H1 (cell line): ENCODE measurements at regions not wholly inside any gene's neighbourhood (a gene's known extent, or its start where the extent isn't known, plus 50 kb on each side); places are given as distances from the start of the nearest gene placed in this dataset.

ENCODE experiments used
- CTCF ChIA-PET: fragments of 300-600 bp; sonication (Branson Sonifier 250); formaldehyde crosslinking; loops from one replicate; lab custom pipeline; 2021; ENCODE audit not compliant: partially characterized antibody; lab: Charles Lee
- POLR2A ChIA-PET: fragments of 300-600 bp; sonication (Branson Sonifier 250); formaldehyde crosslinking; loops from one replicate; lab custom pipeline; 2021; ENCODE audit warnings: inconsistent platforms; ENCODE audit not compliant: partially characterized antibody; lab: Charles Lee
- DNase-seq, 2 experiments: peaks; one replicate each; pipeline versions ENCODE4 v3.0.0 to v3.0.0-alpha.2; 2010 to 2022; ENCODE audit warnings: low spot score in 2 of 2, low read depth in 1 of 2, mixed read lengths in 1 of 2
- FAIRE-seq: peaks from 2 replicates; lab custom pipeline; 2011; peaks lifted over from hg19 to GRCh38; lab: Jason Lieb, UNC
- H2AFZ ChIP-seq: 2 replicates; pipeline ENCODE4 v1.8.1; 2012; ENCODE audit warnings: low read length, inconsistent platforms
- H2AK5ac ChIP-seq: 2 replicates; pipeline ENCODE4 v1.6.1; 2013; ENCODE audit warnings: low read depth, low read length
- H2BK120ac ChIP-seq: replicated peaks from 2 replicates; pipeline ENCODE3; 2013; ENCODE audit warnings: low read depth, low read length, inconsistent platforms
- H2BK12ac ChIP-seq: 2 replicates; pipeline ENCODE4 v1.6.1; 2013; ENCODE audit warnings: low read depth, low read length
- H2BK15ac ChIP-seq: 2 replicates; pipeline ENCODE4 v1.6.1; 2013; ENCODE audit warnings: low read length
- H2BK20ac ChIP-seq: 2 replicates; pipeline ENCODE4 v1.6.1; 2013; ENCODE audit warnings: low read length
- H2BK5ac ChIP-seq: 2 replicates; pipeline ENCODE4 v1.6.1; 2013; ENCODE audit warnings: low read depth, low read length
- H3K14ac ChIP-seq: 2 replicates; pipeline ENCODE4 v1.6.1; 2013; ENCODE audit warnings: inconsistent platforms; ENCODE audit not compliant: insufficient read length
- H3K18ac ChIP-seq: 2 replicates; pipeline ENCODE4 v1.6.1; 2013; ENCODE audit warnings: low read length; ENCODE audit errors: extremely low read depth
- H3K23ac ChIP-seq: 2 replicates; pipeline ENCODE4 v1.6.1; 2013; ENCODE audit warnings: inconsistent platforms; ENCODE audit not compliant: insufficient read length
- H3K23me2 ChIP-seq: 2 replicates; pipeline ENCODE4 v1.6.1; 2013; ENCODE audit warnings: low read depth, low read length
- H3K27ac ChIP-seq: 2 replicates; pipeline ENCODE4 v1.6.1; 2011; ENCODE audit warnings: low read depth, low read length, inconsistent platforms
- H3K27me3 ChIP-seq, 4 experiments: replicated peaks in 1 of 4; 1 replicate in 1 of 4; 2 replicates in 3 of 4; pipeline versions ENCODE4 v1.6.1 to v1.8.1; 2011 to 2013; ENCODE audit warnings: low read length in 3 of 4, mild to moderate bottlenecking in 3 of 4, inconsistent platforms in 2 of 4, mixed read lengths in 2 of 4, moderate library complexity in 1 of 4; ENCODE audit not compliant: control insufficient read depth in 3 of 4, insufficient read depth in 3 of 4; ENCODE audit errors: extremely low read depth in 1 of 4
- H3K36me3 ChIP-seq, 4 experiments: 2 replicates each; pipeline versions ENCODE4 v1.6.1 to v1.8.1; 2011 to 2013; ENCODE audit warnings: mild to moderate bottlenecking in 4 of 4, low read length in 3 of 4, moderate library complexity in 2 of 4, control low read depth in 1 of 4, inconsistent platforms in 1 of 4; ENCODE audit not compliant: insufficient read depth in 4 of 4, control insufficient read depth in 2 of 4
- H3K4ac ChIP-seq: replicated peaks from 2 replicates; pipeline ENCODE3; 2013; ENCODE audit warnings: low read length, low read depth, mixed read lengths, inconsistent platforms; ENCODE audit not compliant: insufficient read length
- H3K4me1 ChIP-seq, 4 experiments: replicated peaks in 1 of 4; 1 replicate in 1 of 4; 2 replicates in 3 of 4; pipeline versions ENCODE4 v1.6.1 to v1.8.1; 2011 to 2013; ENCODE audit warnings: low read length in 3 of 4, inconsistent platforms in 2 of 4, mixed read lengths in 1 of 4; ENCODE audit not compliant: insufficient read depth in 4 of 4, control insufficient read depth in 3 of 4
- H3K4me2 ChIP-seq, 2 experiments: 2 replicates each; pipeline versions ENCODE4 v1.6.1 to v1.8.1; 2011 to 2013; ENCODE audit warnings: low read depth in 2 of 2, low read length in 2 of 2, control low read depth in 1 of 2, inconsistent platforms in 1 of 2, mild to moderate bottlenecking in 1 of 2; ENCODE audit not compliant: insufficient read depth in 1 of 2
- H3K4me3 ChIP-seq, 4 experiments: fragments of 200-600, 300-600 bp in 1 of 4; sonication (generic), shearing (Covaris generic), sonication (Bioruptor Twin) in 1 of 4; 2 replicates each; pipeline versions ENCODE4 v1.5.1 to v1.8.1; 2011 to 2016; ENCODE audit warnings: low read length in 4 of 4, low read depth in 3 of 4, control low read depth in 2 of 4, inconsistent platforms in 2 of 4, mild to moderate bottlenecking in 2 of 4, mixed read lengths in 1 of 4, moderate library complexity in 1 of 4; ENCODE audit not compliant: insufficient read depth in 2 of 4; ENCODE audit errors: extremely low read depth in 1 of 4
- H3K56ac ChIP-seq: replicated peaks from 2 replicates; pipeline ENCODE3; 2013; ENCODE audit warnings: low read depth, mild to moderate bottlenecking, mixed read lengths, low read length, inconsistent platforms; ENCODE audit not compliant: insufficient read length
- H3K79me1 ChIP-seq: 2 replicates; pipeline ENCODE4 v1.6.1; 2013; ENCODE audit warnings: low read depth, low read length, control low read depth
- H3K79me2 ChIP-seq, 2 experiments: 2 replicates each; pipeline versions ENCODE4 v1.6.1 to v1.8.1; 2012 to 2013; ENCODE audit warnings: low read length in 2 of 2, mild to moderate bottlenecking in 2 of 2, inconsistent platforms in 1 of 2; ENCODE audit not compliant: insufficient read depth in 2 of 2, control insufficient read depth in 1 of 2
- H3K9ac ChIP-seq, 4 experiments: replicated peaks in 1 of 4; 1 replicate in 1 of 4; 2 replicates in 3 of 4; pipeline versions ENCODE4 v1.6.1 to v1.8.1; 2011 to 2013; ENCODE audit warnings: low read depth in 3 of 4, low read length in 3 of 4, control low read depth in 2 of 4, mild to moderate bottlenecking in 2 of 4, moderate library complexity in 2 of 4, inconsistent platforms in 1 of 4; ENCODE audit errors: extremely low read depth in 1 of 4
- H3K9me3 ChIP-seq, 2 experiments: 2 replicates each; pipeline versions ENCODE4 v1.6.1 to v1.8.1; 2012 to 2013; ENCODE audit warnings: mild to moderate bottlenecking in 2 of 2, moderate library complexity in 2 of 2, control low read depth in 1 of 2, inconsistent platforms in 1 of 2, low read depth in 1 of 2, low read length in 1 of 2, mixed read lengths in 1 of 2; ENCODE audit not compliant: insufficient read depth in 2 of 2
- H4K20me1 ChIP-seq, 2 experiments: replicated peaks in 1 of 2; 2 replicates each; pipeline versions ENCODE3 to v1.8.1; 2011 to 2013; ENCODE audit warnings: inconsistent platforms in 2 of 2, low read length in 2 of 2, mild to moderate bottlenecking in 1 of 2; ENCODE audit not compliant: insufficient read depth in 2 of 2, control insufficient read depth in 1 of 2
- H4K5ac ChIP-seq: 2 replicates; pipeline ENCODE4 v1.6.1; 2013; ENCODE audit warnings: low read length, low read depth, mixed read lengths, inconsistent platforms; ENCODE audit not compliant: insufficient read length
- H4K8ac ChIP-seq: 2 replicates; pipeline ENCODE4 v1.8.0; 2013; ENCODE audit warnings: mild to moderate bottlenecking, moderate library complexity, low read length, inconsistent platforms; ENCODE audit not compliant: insufficient read depth; ENCODE audit errors: extremely low read depth
- H4K91ac ChIP-seq: replicated peaks from 2 replicates; pipeline ENCODE3; 2013; ENCODE audit warnings: low read length, mixed read lengths, inconsistent platforms; ENCODE audit not compliant: insufficient read length
- BCL11A ChIP-seq, 2 experiments: IDR thresholded peaks; one replicate each; pipeline ENCODE4 v1.6.1; 2011; ENCODE audit warnings: low read depth in 2 of 2, low read length in 2 of 2, mild to moderate bottlenecking in 2 of 2
- CTBP2 ChIP-seq: IDR thresholded peaks from 2 replicates; pipeline ENCODE4 v1.7.0; 2011; ENCODE audit warnings: borderline replicate concordance, mild to moderate bottlenecking, moderate library complexity, mixed read lengths, low read length; ENCODE audit not compliant: insufficient read depth, insufficient read length
- SRF ChIP-seq: IDR thresholded peaks from 2 replicates; pipeline ENCODE4 v1.6.1; 2011; ENCODE audit warnings: mild to moderate bottlenecking, low read depth, low read length, moderate library complexity
- SUZ12 ChIP-seq: fragments of 200-600 bp; sonication (generic); IDR thresholded peaks from 2 replicates; pipeline ENCODE4 v1.6.1; 2012; ENCODE audit warnings: mild to moderate bottlenecking, inconsistent platforms, low read length, moderate library complexity, mixed read lengths
- TAF7 ChIP-seq: optimal IDR thresholded peaks from 2 replicates; pipeline ENCODE3; 2011; ENCODE audit warnings: low read depth, mild to moderate bottlenecking, inconsistent platforms, low read length, moderate library complexity, borderline replicate concordance
- TEAD4 ChIP-seq: IDR thresholded peaks from 2 replicates; pipeline ENCODE4 v1.6.1; 2012; ENCODE audit warnings: low read depth, low read length, inconsistent platforms, mixed read lengths
- YY1 ChIP-seq: IDR thresholded peaks from 2 replicates; pipeline ENCODE4 v1.6.1; 2011; ENCODE audit warnings: low read depth, mild to moderate bottlenecking, low read length
- WGBS, 2 experiments: shearing (Covaris generic) in 1 of 2; methylation state at CpG; one replicate each; pipeline versions ENCODE4 v1.1.6 to v1.1.7; 2013 to 2015; ENCODE audit warnings: low lambda C conversion rate in 2 of 2, mixed read lengths in 2 of 2, inconsistent platforms in 1 of 2, low coverage in 1 of 2, missing lambda C conversion rate in 1 of 2; ENCODE audit not compliant: insufficient replicate concordance in 2 of 2, insufficient coverage in 1 of 2, insufficient read length in 1 of 2; ENCODE audit errors: extremely low coverage in 1 of 2, missing lambda C conversion rate in 1 of 2; 5-methylcytosine and 5-hydroxymethylcytosine counted together

DNA sequence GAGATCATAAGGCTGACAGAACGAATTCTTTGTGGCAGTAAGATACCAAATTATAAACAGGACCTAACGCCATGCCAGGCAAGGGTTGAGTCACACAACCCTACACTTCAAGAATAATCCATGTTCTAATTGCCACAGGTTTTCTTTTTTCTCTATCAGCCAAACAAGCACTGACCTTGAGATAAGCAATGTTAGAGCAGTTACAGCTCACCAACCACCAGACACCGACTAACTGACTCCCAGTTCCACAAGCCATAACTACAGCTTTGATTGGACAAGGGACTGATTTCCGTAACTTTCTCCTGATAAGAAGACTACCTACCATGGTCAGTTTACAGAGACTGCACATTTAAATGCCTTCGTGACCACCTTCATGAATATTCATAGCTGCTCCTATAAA lies 149.6 kb downstream of the PTPRU start:
- no peak for DNase-seq
- H3K9me3 ChIP-seq = no peaks in the 10 kb centered on the region
- no peaks in the 10 kb centered on the region for H3K79me1 ChIP-seq
- no peak overlapping the region for H3K18ac ChIP-seq
- no peaks in the 10 kb centered on the region for H4K20me1 ChIP-seq
- no peak overlapping the region for H3K56ac ChIP-seq
- no peaks in the 10 kb centered on the region for H3K79me2 ChIP-seq
- no peak overlapping the region for H4K8ac ChIP-seq
- H3K4ac ChIP-seq = no peak overlapping the region
- H3K27ac ChIP-seq = no peak overlapping the region
- H2AFZ ChIP-seq = no peak overlapping the region
- H2BK20ac ChIP-seq = no peak overlapping the region
- H3K14ac ChIP-seq = no peak overlapping the region
- no peak overlapping the region for H3K23ac ChIP-seq
- H3K9ac ChIP-seq = no peak overlapping the region
- H2BK120ac ChIP-seq = no peak overlapping the region
- no peak overlapping the region for H4K5ac ChIP-seq
- ChIA-PET CTCF (interaction anchor here (1.0 to 3.2 kb wide), 9 partner anchors 11 to 720 kb away, joined by 3 to 18 read pairs (median 3); partner anchors contain the start of gene PTPRU), POLR2A (no interaction called here)
- TF ChIP-seq YY1 (no peak), CTBP2 (no peak), BCL11A (IDR thresholded peaks at IDR 0.05; ENCODE audit: low read depth in 2 of 2, low read length in 2 of 2) (no peak), SRF (no peak), TAF7 (no peak), TEAD4 (no peak), SUZ12 (no peak)
- H2AK5ac ChIP-seq = no peak overlapping the region
- H2BK5ac ChIP-seq = no peak overlapping the region
- no peak overlapping the region for H2BK15ac ChIP-seq
- FAIRE-seq = no peak
- WGBS, 2 experiments = 81% methylated on average over 5 of the region's 5 CpGs; no CpG with 5 or more reads in 1 of the 2 experiments
- no peaks in the 10 kb centered on the region for H3K27me3 ChIP-seq
- no peaks in the 10 kb centered on the region for H3K36me3 ChIP-seq
- H3K4me2 ChIP-seq = no peak overlapping the region
- H3K4me3 ChIP-seq = no peak overlapping the region
- no peak overlapping the region for H4K91ac ChIP-seq
- no peaks in the 10 kb centered on the region for H3K23me2 ChIP-seq
- H3K4me1 ChIP-seq = no peaks in the 10 kb centered on the region; a peak in 2 of 7 replicates
- H2BK12ac ChIP-seq = no peak overlapping the region
